GM20000 (cell line): ENCODE measurements at regions not wholly inside any gene's neighbourhood (a gene's known extent, or its start where the extent isn't known, plus 50 kb on each side); places are given as distances from the start of the nearest gene placed in this dataset.

ENCODE experiments used
- DNase-seq: peaks from one replicate; pipeline ENCODE4 v3.0.0; 2012; ENCODE audit warnings: low spot score
- CTCF ChIP-seq: IDR thresholded peaks from 2 replicates; pipeline ENCODE4 v1.5.1; 2012; ENCODE audit warnings: mild to moderate bottlenecking, control low read depth; ENCODE audit errors: extremely low read depth, missing control alignments

- no peak for DNase-seq
- no peak for TF ChIP-seq CTCF
Measured at GRCh38 chr4:10273030-10273429, 156.4 kb upstream of the WDR1 start.

GRCh38 chr4:10272511-10272910 is 155.9 kb upstream of the WDR1 start:
- no peak for DNase-seq
- TF ChIP-seq CTCF = no peak

GRCh38 chr4:10267066-10267465 is 150.5 kb upstream of the WDR1 start:
- no peak for DNase-seq
- TF ChIP-seq CTCF = no peak

GRCh38 chr4:10260777-10261176 is 144.2 kb upstream of the WDR1 start:
- no peak for DNase-seq
- no peak for TF ChIP-seq CTCF

GRCh38 chr4:10259976-10260375 is 143.4 kb upstream of the WDR1 start:
- no peak for DNase-seq
- TF ChIP-seq CTCF = no peak

GRCh38 chr4:10256203-10256602 is 139.6 kb upstream of the WDR1 start:
- TF ChIP-seq CTCF = no peak
- DNase-seq = no peak

- no peak for DNase-seq
Measured at GRCh38 chr4:10253765-10254164, 137.2 kb upstream of the WDR1 start.

More at GRCh38 chr4:10253765-10254164, 137.2 kb upstream of the WDR1 start:
- no peak for TF ChIP-seq CTCF
